IMR-90 (cell line): ENCODE measurements at regions not wholly inside any gene's neighbourhood (a gene's known extent, or its start where the extent isn't known, plus 50 kb on each side); places are given as distances from the start of the nearest gene placed in this dataset.

Experiments
- ATAC-seq: fragments of 200-7000 bp; cut with Tn5 transposase; 2 replicates; pipeline ENCODE4 v1.9.1; 2020; ENCODE audit warnings: low read depth, mild to moderate bottlenecking, moderate library complexity
- BruUV-seq: library from RNA; stranded (reverse); fragments of 400-500 nt; replicated peaks from 2 replicates; lab custom pipeline; 2021; lab: Mats Ljungman, UMichigan
- CTCF ChIA-PET: fragments of 300-600 bp; formaldehyde crosslinking; extraction: SDS; loops from one replicate; lab custom pipeline; 2021; ENCODE audit warnings: antibody characterized with exemption; lab: Yijun Ruan, JAX
- POLR2A ChIA-PET: fragments of 300-600 bp; sonication (Branson Sonifier 250); formaldehyde crosslinking; loops from one replicate; lab custom pipeline; 2022; ENCODE audit warnings: antibody characterized with exemption; ENCODE audit not compliant: unreplicated experiment; lab: Charles Lee
- DNase-seq: peaks from one replicate; pipeline ENCODE4 v3.0.0; 2013
- H2AFZ ChIP-seq: replicated peaks from 2 replicates; pipeline ENCODE3; 2013; ENCODE audit warnings: low read length, mild to moderate bottlenecking; ENCODE audit not compliant: poor library complexity
- H2AK5ac ChIP-seq: 2 replicates; pipeline ENCODE4 v1.6.1; 2013; ENCODE audit warnings: low read depth, low read length, inconsistent platforms
- H2AK9ac ChIP-seq: replicated peaks from 2 replicates; pipeline ENCODE3; 2013; ENCODE audit warnings: mild to moderate bottlenecking, low read depth, low read length, moderate library complexity; ENCODE audit not compliant: poor library complexity
- H2BK120ac ChIP-seq: 2 replicates; pipeline ENCODE4 v1.6.1; 2013; ENCODE audit warnings: low read depth, low read length, inconsistent platforms
- H2BK15ac ChIP-seq: 3 replicates; pipeline ENCODE4 v1.6.1; 2013; ENCODE audit warnings: low read depth, low read length, inconsistent platforms
- H2BK20ac ChIP-seq: 2 replicates; pipeline ENCODE4 v1.6.1; 2013; ENCODE audit warnings: low read depth, mild to moderate bottlenecking, inconsistent platforms, low read length, moderate library complexity
- H2BK5ac ChIP-seq: 2 replicates; pipeline ENCODE4 v1.6.1; 2013; ENCODE audit warnings: mild to moderate bottlenecking, low read depth, low read length, inconsistent platforms; ENCODE audit not compliant: poor library complexity, severe bottlenecking
- H3K14ac ChIP-seq: replicated peaks from 2 replicates; pipeline ENCODE4 v1.6.1; 2013; ENCODE audit warnings: low read depth, low read length, inconsistent platforms
- H3K18ac ChIP-seq: 2 replicates; pipeline ENCODE4 v1.6.1; 2013; ENCODE audit warnings: low read depth, low read length, control low read depth
- H3K23ac ChIP-seq: 2 replicates; pipeline ENCODE4 v1.6.1; 2013; ENCODE audit warnings: low read depth, low read length, inconsistent platforms
- H3K27ac ChIP-seq: 2 replicates; pipeline ENCODE4 v1.5.1; 2013; ENCODE audit warnings: mild to moderate bottlenecking, control low read depth, low read length; ENCODE audit not compliant: insufficient read depth
- H3K27me3 ChIP-seq: 2 replicates; pipeline ENCODE4 v1.6.1; 2013; ENCODE audit warnings: low read length; ENCODE audit not compliant: control insufficient read depth, insufficient read depth
- H3K36me3 ChIP-seq: 2 replicates; pipeline ENCODE4 v1.6.1; 2013; ENCODE audit warnings: low read length, mixed read lengths; ENCODE audit not compliant: control insufficient read depth, insufficient read depth
- H3K4ac ChIP-seq: 2 replicates; pipeline ENCODE4 v1.6.1; 2013; ENCODE audit warnings: low read depth, low read length, inconsistent platforms
- H3K4me1 ChIP-seq: 2 replicates; pipeline ENCODE4 v1.6.1; 2013; ENCODE audit warnings: low read length, mixed read lengths; ENCODE audit not compliant: control insufficient read depth, insufficient read depth
- H3K4me2 ChIP-seq: 2 replicates; pipeline ENCODE4 v1.6.1; 2013; ENCODE audit warnings: low read depth, mild to moderate bottlenecking, control low read depth, low read length, moderate library complexity
- H3K4me3 ChIP-seq: 2 replicates; pipeline ENCODE4 v1.5.1; 2013; ENCODE audit warnings: low read depth, mild to moderate bottlenecking, control low read depth, low read length, moderate library complexity; ENCODE audit not compliant: insufficient read depth
- H3K56ac ChIP-seq: 2 replicates; pipeline ENCODE4 v1.6.1; 2013; ENCODE audit warnings: low read length, inconsistent platforms; ENCODE audit not compliant: insufficient read depth; ENCODE audit errors: extremely low read depth
- H3K79me1 ChIP-seq, 2 experiments: 2 replicates each; pipeline ENCODE4 v1.6.1; 2013; ENCODE audit warnings: low read length in 2 of 2, inconsistent platforms in 1 of 2, low read depth in 1 of 2
- H3K9ac ChIP-seq: 2 replicates; pipeline ENCODE4 v1.6.1; 2013; ENCODE audit warnings: low read depth, low read length, control low read depth
- H3K9me1 ChIP-seq: 2 replicates; pipeline ENCODE4 v1.6.1; 2013; ENCODE audit warnings: low read length, inconsistent platforms; ENCODE audit not compliant: insufficient read depth
- H3K9me3 ChIP-seq: 2 replicates; pipeline ENCODE4 v1.6.1; 2013; ENCODE audit warnings: low read length; ENCODE audit not compliant: control insufficient read depth, insufficient read depth
- H4K20me1 ChIP-seq: 2 replicates; pipeline ENCODE4 v1.6.1; 2013; ENCODE audit warnings: low read length, inconsistent platforms; ENCODE audit not compliant: insufficient read depth
- H4K5ac ChIP-seq: 2 replicates; pipeline ENCODE4 v1.6.1; 2013; ENCODE audit warnings: mild to moderate bottlenecking, low read depth, low read length, control low read depth
- H4K8ac ChIP-seq, 2 experiments: 2 replicates each; pipeline ENCODE4 v1.6.1; 2013; ENCODE audit warnings: low read depth in 2 of 2, low read length in 2 of 2, control low read depth in 1 of 2, inconsistent platforms in 1 of 2
- H4K91ac ChIP-seq: 2 replicates; pipeline ENCODE4 v1.6.1; 2013; ENCODE audit warnings: low read depth, low read length, inconsistent platforms; ENCODE audit not compliant: insufficient read depth
- CEBPB ChIP-seq: IDR thresholded peaks from 2 replicates; pipeline ENCODE4 v1.6.1; 2012; ENCODE audit warnings: low read depth, low read length, improper control_type of control experiment
- CHD1 ChIP-seq: IDR thresholded peaks from 2 replicates; pipeline ENCODE4 v1.6.1; 2012; ENCODE audit warnings: low read depth, low read length, improper control_type of control experiment
- ELK1 ChIP-seq: fragments of 150-350 bp; IDR thresholded peaks from 2 replicates; pipeline ENCODE4 v1.6.1; 2016; ENCODE audit warnings: low read depth, mild to moderate bottlenecking, low read length, moderate library complexity, borderline replicate concordance
- FOS ChIP-seq: fragments of 150-350 bp; IDR thresholded peaks from 2 replicates; pipeline ENCODE4 v1.6.1; 2016; ENCODE audit warnings: low read depth, low read length
- MAFK ChIP-seq: IDR thresholded peaks from 2 replicates; pipeline ENCODE4 v1.6.1; 2012; ENCODE audit warnings: low read depth, low read length, improper control_type of control experiment
- MAZ ChIP-seq: IDR thresholded peaks from 2 replicates; pipeline ENCODE4 v1.6.1; 2012; ENCODE audit warnings: low read depth, mild to moderate bottlenecking, low read length, improper control_type of control experiment, moderate library complexity, borderline replicate concordance
- NFE2L2 ChIP-seq: fragments of 150-350 bp; IDR thresholded peaks from 2 replicates; pipeline ENCODE4 v1.6.1; 2016; ENCODE audit warnings: low read depth, mild to moderate bottlenecking, low read length
- POLR2A ChIP-seq: IDR thresholded peaks from 2 replicates; pipeline ENCODE4 v1.6.1; 2012; ENCODE audit warnings: mild to moderate bottlenecking, low read depth, low read length
- RCOR1 ChIP-seq: IDR thresholded peaks from 2 replicates; pipeline ENCODE4 v1.6.1; 2012; ENCODE audit warnings: mild to moderate bottlenecking, low read length, improper control_type of control experiment; ENCODE audit not compliant: insufficient replicate concordance
- RFX5 ChIP-seq: IDR thresholded peaks from 2 replicates; pipeline ENCODE4 v1.8.0; 2012; ENCODE audit warnings: low read depth, mild to moderate bottlenecking, low read length, moderate library complexity
- SMC3 ChIP-seq: fragments of 150-350 bp; IDR thresholded peaks from 2 replicates; pipeline ENCODE4 v1.6.1; 2016; ENCODE audit warnings: low read depth, mild to moderate bottlenecking, antibody characterized with exemption, low read length, moderate library complexity
- USF2 ChIP-seq: fragments of 150-350 bp; IDR thresholded peaks from 2 replicates; pipeline ENCODE4 v1.6.1; 2017; ENCODE audit warnings: mild to moderate bottlenecking, antibody characterized with exemption, low read length, low read depth
- whole genome bisulfite sequencing, 2 experiments: methylation state at CpG; one replicate each; pipeline versions ENCODE4 v1.1.5 to v1.1.7; 2013; ENCODE audit warnings: missing lambda C conversion rate in 2 of 2; ENCODE audit not compliant: insufficient read length in 1 of 2; ENCODE audit errors: extremely low coverage in 2 of 2; 5-methylcytosine and 5-hydroxymethylcytosine counted together
- dilution Hi-C: fragments of 300-500 bp; cut with HindIII; formaldehyde crosslinking; loops from one replicate; pipeline ENCODE4 v1.14.3; 2018; ENCODE audit warnings: low sequenced_read_pairs; ENCODE audit not compliant: unreplicated experiment
- in situ Hi-C: fragments of 300-500 bp; cut with MboI; formaldehyde crosslinking; loops from 3 replicates; pipeline ENCODE4 v1.14.3; 2019; ENCODE audit warnings: low sequenced_read_pairs, inconsistent platforms, mixed read lengths
- intact Hi-C: fragments of 100-400 bp; cut with micrococcal nuclease; formaldehyde crosslinking; loops from 2 replicates; pipeline ENCODE4 v1.10.0; 2022

- no peaks in the 10 kb centered on the region for H4K20me1 ChIP-seq
- H3K27me3 ChIP-seq = no peaks in the 10 kb centered on the region
- no peaks in the 10 kb centered on the region for H3K4me1 ChIP-seq
- ATAC-seq (no peak), DNase-seq (no peak)
- dilution Hi-C loops (no loop called here), intact Hi-C loops (no loop called here), in situ Hi-C loops (no loop called here)
- no peak overlapping the region for H3K4ac ChIP-seq
- H3K36me3 ChIP-seq = no peaks in the 10 kb centered on the region
- no peak overlapping the region for H3K56ac ChIP-seq
- no peak overlapping the region for H4K91ac ChIP-seq
- H3K18ac ChIP-seq = no peak overlapping the region
- H3K9me3 ChIP-seq = peaks cover 15% of the 10 kb centered on the region
- H3K4me2 ChIP-seq = no peak overlapping the region
- H3K9me1 ChIP-seq = no peaks in the 10 kb centered on the region
- no peak overlapping the region for H2AK5ac ChIP-seq
- H3K79me1 ChIP-seq = no peaks in the 10 kb centered on the region
- no peak overlapping the region for H3K9ac ChIP-seq
- no peak overlapping the region for H2BK15ac ChIP-seq
- no peak overlapping the region for H3K27ac ChIP-seq
- no peak overlapping the region for H3K4me3 ChIP-seq
- no peak overlapping the region for H2BK5ac ChIP-seq
- POLR2A ChIA-PET = no interaction called here
- TF ChIP-seq MAFK (no peak), RFX5 (no peak), CEBPB (no peak), POLR2A (no peak), ELK1 (no peak), CHD1 (no peak), SMC3 (no peak), FOS (no peak), NFE2L2 (no peak), USF2 (no peak), RCOR1 (no peak), MAZ (no peak)
- H2AK9ac ChIP-seq = no peak overlapping the region
- no peak overlapping the region for H3K23ac ChIP-seq
- no peak overlapping the region for H4K8ac ChIP-seq
- no peak overlapping the region for H2AFZ ChIP-seq
- H4K5ac ChIP-seq = no peak overlapping the region
- H2BK20ac ChIP-seq = no peak overlapping the region
- no TSS peak for BruUV-seq
- CTCF ChIA-PET = no interaction called here
- no CpG with 5 or more reads among the region's 1 CpG for WGBS, 2 experiments
- H3K14ac ChIP-seq = no peak overlapping the region
- no peak overlapping the region for H2BK120ac ChIP-seq
Measured at GRCh38 chr2:104025295-104025694, 828.6 kb upstream of the POU3F3 start.
